GM12878 (cell line): ENCODE measurements at regions not wholly inside any gene's neighbourhood (a gene's known extent, or its start where the extent isn't known, plus 50 kb on each side); places are given as distances from the start of the nearest gene placed in this dataset.

ENCODE experiments used
- ATAC-seq: fragments of 200-7000 bp; cut with Tn5 transposase; 3 replicates; pipeline ENCODE4 v1.9.1; 2020; ENCODE audit warnings: mild to moderate bottlenecking, moderate library complexity
- BruUV-seq: library from RNA; stranded (reverse); fragments of 400-500 nt; replicated peaks from 2 replicates; lab custom pipeline; 2021; lab: Mats Ljungman, UMichigan
- CTCF ChIA-PET: fragments of 300-600 bp; sonication (Branson Sonifier 250); formaldehyde crosslinking; extraction: SDS; loops from one replicate; lab custom pipeline; 2021; ENCODE audit warnings: inconsistent platforms; lab: Yijun Ruan, JAX
- POLR2A ChIA-PET: fragments of 350-600 bp; formaldehyde crosslinking; extraction: SDS; loops from one replicate; lab custom pipeline; 2021; ENCODE audit warnings: inconsistent platforms; lab: Charles Lee
- RAD21 ChIA-PET: fragments of 300-600 bp; sonication (Branson Sonifier 250); formaldehyde crosslinking; loops from one replicate; lab custom pipeline; 2023; ENCODE audit warnings: antibody characterized with exemption; ENCODE audit not compliant: unreplicated experiment; lab: Charles Lee
- SMC1A ChIA-PET: fragments of 300-600 bp; sonication (Branson Sonifier 250); formaldehyde crosslinking; loops from one replicate; lab custom pipeline; 2023; ENCODE audit not compliant: unreplicated experiment, uncharacterized antibody; lab: Charles Lee
- DNase-seq: peaks from one replicate; pipeline ENCODE4 v3.0.0-alpha.2; 2011; ENCODE audit warnings: low read depth, low spot score
- FAIRE-seq: peaks from 3 replicates; lab custom pipeline; 2011; peaks lifted over from hg19 to GRCh38; lab: Jason Lieb, UNC
- H2AFZ ChIP-seq: 2 replicates; pipeline ENCODE4 v1.6.0; 2011; ENCODE audit warnings: low read depth, low read length, control low read depth; ENCODE audit not compliant: control insufficient read depth
- H3K27ac ChIP-seq: 2 replicates; pipeline ENCODE4 v1.5.1; 2011; ENCODE audit warnings: control low read depth; ENCODE audit not compliant: control insufficient read depth, insufficient read depth
- H3K27me3 ChIP-seq, 2 experiments: replicated peaks in 1 of 2; 2 replicates each; pipeline versions ENCODE4 v1.6.0 to v1.6.1; 2011; ENCODE audit warnings: low read length in 1 of 2; ENCODE audit not compliant: control insufficient read depth in 2 of 2, insufficient read depth in 2 of 2
- H3K36me3 ChIP-seq, 2 experiments: 2 replicates each; pipeline ENCODE4 v1.5.1; 2011; ENCODE audit warnings: low read length in 1 of 2; ENCODE audit not compliant: control insufficient read depth in 2 of 2, insufficient read depth in 2 of 2
- H3K4me1 ChIP-seq: 2 replicates; pipeline ENCODE4 v1.6.1; 2011; ENCODE audit warnings: mild to moderate bottlenecking, low read length, moderate library complexity, mixed read lengths; ENCODE audit not compliant: control insufficient read depth, insufficient read depth
- H3K4me2 ChIP-seq: 2 replicates; pipeline ENCODE4 v1.6.0; 2011; ENCODE audit warnings: control low read depth; ENCODE audit not compliant: control insufficient read depth, insufficient read depth
- H3K4me3 ChIP-seq: fragments of 200-600 bp; sonication (generic); 2 replicates; pipeline ENCODE4 v1.5.1; 2016
- H3K79me2 ChIP-seq: 2 replicates; pipeline ENCODE4 v1.6.0; 2011; ENCODE audit warnings: low read length; ENCODE audit not compliant: control insufficient read depth, insufficient read depth
- H3K9ac ChIP-seq: 2 replicates; pipeline ENCODE4 v1.8.0; 2011; ENCODE audit warnings: low read length, control low read depth, mixed read lengths; ENCODE audit not compliant: control insufficient read depth, insufficient read depth
- H3K9me3 ChIP-seq: replicated peaks from 3 replicates; pipeline ENCODE4 v1.5.1; 2011; ENCODE audit warnings: mild to moderate bottlenecking, low read length; ENCODE audit not compliant: control insufficient read depth, insufficient read depth
- H4K20me1 ChIP-seq: 2 replicates; pipeline ENCODE4 v1.6.0; 2011; ENCODE audit not compliant: control insufficient read depth, insufficient read depth
- BACH1 ChIP-seq: fragments of 450-650 bp; IDR thresholded peaks from 2 replicates; pipeline ENCODE4 v1.6.1; 2017; ENCODE audit warnings: mild to moderate bottlenecking, borderline replicate concordance
- BRCA1 ChIP-seq: IDR thresholded peaks from 2 replicates; pipeline ENCODE4 v1.6.1; 2011; ENCODE audit warnings: low read depth, low read length, improper control_type of control experiment
- CBX5 ChIP-seq: sonication (generic); IDR thresholded peaks from 2 replicates; pipeline ENCODE4 v1.6.1; 2016; ENCODE audit warnings: low read depth, moderate library complexity, mild to moderate bottlenecking, inconsistent platforms
- CHD4 ChIP-seq: fragments of 200-600 bp; sonication (generic); IDR thresholded peaks from 2 replicates; pipeline ENCODE4 v1.6.1; 2016; ENCODE audit warnings: mild to moderate bottlenecking
- CUX1 ChIP-seq: IDR thresholded peaks from 2 replicates; pipeline ENCODE4 v1.6.1; 2012; ENCODE audit warnings: improper control_type of control experiment, low read depth, low read length; ENCODE audit not compliant: insufficient replicate concordance
- ELK1 ChIP-seq: IDR thresholded peaks from 2 replicates; pipeline ENCODE4 v1.6.1; 2012; ENCODE audit warnings: low read depth, low read length, improper control_type of control experiment
- EP300 ChIP-seq, 2 experiments: fragments of 150-350 bp in 1 of 2; IDR thresholded peaks; 2 replicates each; pipeline ENCODE4 v1.6.1; 2011 to 2012; ENCODE audit warnings: low read depth in 2 of 2, low read length in 2 of 2, borderline replicate concordance in 1 of 2, improper control_type of control experiment in 1 of 2, inconsistent platforms in 1 of 2; ENCODE audit not compliant: control insufficient read depth in 1 of 2
- MTA2 ChIP-seq: fragments of 450-650 bp; IDR thresholded peaks from 2 replicates; pipeline ENCODE4 v1.6.1; 2016; ENCODE audit warnings: low read depth, mild to moderate bottlenecking, moderate library complexity
- NFYB ChIP-seq: IDR thresholded peaks from 2 replicates; pipeline ENCODE4 v1.6.1; 2011; ENCODE audit warnings: low read depth, mild to moderate bottlenecking, low read length, improper control_type of control experiment, moderate library complexity; ENCODE audit not compliant: insufficient read depth
- NR2C2 ChIP-seq: IDR thresholded peaks from 2 replicates; pipeline ENCODE4 v1.6.1; 2011; ENCODE audit warnings: borderline replicate concordance, low read depth; ENCODE audit not compliant: control insufficient read depth, insufficient read length
- NR2F1 ChIP-seq: fragments of 450-650 bp; conservative IDR thresholded peaks from 2 replicates; pipeline ENCODE4 v1.6.1; 2017; ENCODE audit warnings: mild to moderate bottlenecking
- RAD21 ChIP-seq: IDR thresholded peaks from 2 replicates; pipeline ENCODE4 v1.6.1; 2011; ENCODE audit warnings: mild to moderate bottlenecking, low read depth, low read length, moderate library complexity; ENCODE audit not compliant: insufficient read depth
- STAT1 ChIP-seq: fragments of 450-650 bp; conservative IDR thresholded peaks from 2 replicates; pipeline ENCODE4 v1.6.1; 2014; ENCODE audit warnings: antibody characterized with exemption, mild to moderate bottlenecking
- ZZZ3 ChIP-seq: IDR thresholded peaks from 2 replicates; pipeline ENCODE4 v1.6.1; 2011; ENCODE audit warnings: low read depth; ENCODE audit not compliant: control insufficient read depth, insufficient read length
- WGBS: methylation state at CpG from one replicate; pipeline ENCODE4 v1.1.6; 2016; ENCODE audit warnings: low lambda C conversion rate; ENCODE audit not compliant: insufficient replicate concordance, insufficient coverage; ENCODE audit errors: missing lambda C conversion rate; 5-methylcytosine and 5-hydroxymethylcytosine counted together
- in situ Hi-C: fragments of 300-500 bp; cut with MboI; formaldehyde crosslinking; loops from 9 replicates; pipeline ENCODE4 v1.14.3; 2018; ENCODE audit warnings: mixed read lengths
- intact Hi-C: fragments of 100-400 bp; cut with micrococcal nuclease; formaldehyde crosslinking; loops from one replicate; pipeline ENCODE4 v1.14.2; 2022; ENCODE audit not compliant: unreplicated experiment
- TF ChIP-seq, protein P1 (sequence below): IDR thresholded peaks from 2 replicates; pipeline ENCODE4 v1.6.1; 2011; ENCODE audit warnings: low read depth, mild to moderate bottlenecking, low read length, moderate library complexity, borderline replicate concordance; ENCODE audit errors: extremely low read depth

DNA sequence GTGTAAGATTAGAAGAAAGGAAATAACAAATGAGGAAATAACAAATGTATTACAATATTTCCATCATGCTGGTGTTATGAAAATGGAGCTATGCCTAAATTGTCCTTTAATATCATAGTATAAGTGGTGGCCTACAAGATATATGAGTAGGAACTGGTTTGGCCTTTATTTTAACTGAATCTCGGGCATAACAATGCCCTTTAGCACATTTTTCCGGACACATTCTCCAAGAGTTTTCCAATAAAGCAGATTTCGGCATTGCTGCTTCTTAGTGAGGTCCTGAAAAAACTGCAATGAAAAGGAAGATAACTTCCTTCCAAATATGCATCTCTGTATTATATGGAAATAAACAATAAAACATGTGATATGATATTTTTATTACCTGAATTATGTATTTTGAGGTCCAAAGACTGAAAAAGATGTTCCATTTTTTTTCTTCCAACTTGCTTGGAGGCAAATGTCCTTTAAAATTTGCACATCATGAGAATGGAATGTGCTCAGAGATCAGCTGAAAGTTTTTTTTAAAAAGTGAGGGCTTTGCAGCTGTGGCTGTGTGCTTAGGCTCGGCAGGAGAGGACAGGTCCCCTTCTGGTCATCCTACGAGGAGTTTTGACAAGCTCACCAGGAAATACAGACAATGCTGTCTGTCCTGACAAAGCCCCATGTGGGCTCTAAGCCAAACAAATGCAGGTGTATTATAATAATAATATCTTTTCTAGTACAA is 132.3 kb upstream of the RND3 start:
- RAD21 ChIA-PET = interaction anchor here (1.1 to 3.9 kb wide), 3 partner anchors 19 to 50 kb away, joined by 3 to 20 read pairs (median 3); no protein-coding TSS in a partner anchor
- DNase-seq (no peak), ATAC-seq (no peak), FAIRE-seq (no peak)
- in situ Hi-C loops (loop anchor here (10.0 kb wide), 1 partner anchor 1025 kb away; no protein-coding TSS in a partner anchor), intact Hi-C loops (no loop called here)
- no TSS peak for BruUV-seq
- no peak overlapping the region for H3K4me2 ChIP-seq
- H3K27me3 ChIP-seq = no peaks in the 10 kb centered on the region; a peak in 1 of 4 replicates
- SMC1A ChIA-PET = interaction anchor here (1.0 to 1.7 kb wide), 5 partner anchors 11 to 195 kb away, joined by 3 to 8 read pairs (median 3); no protein-coding TSS in a partner anchor
- POLR2A ChIA-PET = no interaction called here
- no peaks in the 10 kb centered on the region for H4K20me1 ChIP-seq
- no peaks in the 10 kb centered on the region for H3K36me3 ChIP-seq
- CTCF ChIA-PET = interaction anchor here (0.7 to 1.5 kb wide), 4 partner anchors 11 to 918 kb away, joined by 3 read pairs; no protein-coding TSS in a partner anchor
- no peak overlapping the region for H3K27ac ChIP-seq
- H2AFZ ChIP-seq = no peak overlapping the region
- H3K9me3 ChIP-seq = no peaks in the 10 kb centered on the region
- no peak overlapping the region for H3K4me3 ChIP-seq
- H3K9ac ChIP-seq = no peak overlapping the region
- WGBS = 4% methylated on average over 5 of the region's 5 CpGs
- no peaks in the 10 kb centered on the region for H3K4me1 ChIP-seq
- no peaks in the 10 kb centered on the region for H3K79me2 ChIP-seq
- TF ChIP-seq BACH1 (no peak), RAD21 (no peak), BRCA1 (no peak), MTA2 (no peak), EP300 (IDR thresholded peaks at IDR 0.05; ENCODE audit: borderline replicate concordance in 1 of 2, control insufficient read depth in 1 of 2, low read depth in 2 of 2, low read length in 2 of 2) (no peak), ELK1 (no peak), CHD4 (no peak), NFYB (no peak), NR2C2 (no peak), NR2F1 (no peak), ZZZ3 (no peak), CUX1 (no peak), STAT1 (no peak), CBX5 (no peak)
- TF ChIP-seq, protein P1, sequence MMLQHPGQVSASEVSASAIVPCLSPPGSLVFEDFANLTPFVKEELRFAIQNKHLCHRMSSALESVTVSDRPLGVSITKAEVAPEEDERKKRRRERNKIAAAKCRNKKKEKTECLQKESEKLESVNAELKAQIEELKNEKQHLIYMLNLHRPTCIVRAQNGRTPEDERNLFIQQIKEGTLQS = no peak
